HCT116 (cell line): ENCODE measurements at regions not wholly inside any gene's neighbourhood (a gene's known extent, or its start where the extent isn't known, plus 50 kb on each side); places are given as distances from the start of the nearest gene placed in this dataset.

Experiments used
- ATAC-seq: fragments of 200-7000 bp; cut with Tn5 transposase; 2 replicates; pipeline ENCODE4 v1.9.1; 2020; ENCODE audit warnings: mild to moderate bottlenecking, moderate library complexity
- BruUV-seq: library from RNA; stranded (reverse); fragments of 400-500 nt; replicated peaks from 2 replicates; lab custom pipeline; 2021; lab: Mats Ljungman, UMichigan
- CTCF ChIA-PET: fragments of 300-600 bp; sonication (Branson Sonifier 250); formaldehyde crosslinking; loops from one replicate; lab custom pipeline; 2021; ENCODE audit warnings: antibody characterized with exemption; lab: Charles Lee
- POLR2A ChIA-PET: fragments of 300-600, 350-600 bp; sonication (Branson Sonifier 250); formaldehyde crosslinking; loops from one replicate; lab custom pipeline; 2021; ENCODE audit warnings: antibody characterized with exemption; lab: Charles Lee
- RAD21 ChIA-PET, 2 experiments: fragments of 300-600 bp; sonication (Branson Sonifier 250); formaldehyde crosslinking; loops; one replicate each; lab custom pipeline; 2023; ENCODE audit warnings: low total read pairs in 2 of 2; ENCODE audit not compliant: uncharacterized antibody in 2 of 2, unreplicated experiment in 2 of 2, low non-redundant PET in 1 of 2; lab: Charles Lee
- DNase-seq: peaks from one replicate; pipeline ENCODE4 v3.0.0-alpha.2; 2010; ENCODE audit warnings: low read depth, low spot score
- H2AFZ ChIP-seq: fragments of 200-600 bp; shearing (Covaris generic), sonication (generic); 2 replicates; pipeline ENCODE4 v1.6.1; 2017; ENCODE audit warnings: low read depth, mixed run types, mixed read lengths, antibody characterized with exemption, low read length; ENCODE audit not compliant: poor library complexity, severe bottlenecking
- H3K27ac ChIP-seq: 2 replicates; pipeline ENCODE4 v1.5.1; 2012; ENCODE audit warnings: low read depth, low read length
- H3K27me3 ChIP-seq: fragments of 200-600 bp; sonication (generic); 2 replicates; pipeline ENCODE4 v1.6.1; 2016; ENCODE audit warnings: mixed run types, low read length, mixed read lengths; ENCODE audit not compliant: insufficient read depth
- H3K36me3 ChIP-seq, 2 experiments: fragments of 200-500 bp in 1 of 2; fragments of 200-600 bp in 1 of 2; sonication (Bioruptor generic) in 1 of 2; sonication (generic) in 1 of 2; 2 replicates each; pipeline versions ENCODE4 v1.5.1 to v1.6.1; 2014 to 2016; ENCODE audit warnings: low read length in 2 of 2, inconsistent platforms in 1 of 2, mixed read lengths in 1 of 2, mixed run types in 1 of 2; ENCODE audit not compliant: insufficient read depth in 2 of 2, control insufficient read depth in 1 of 2
- H3K4me1 ChIP-seq, 2 experiments: fragments of 200-600 bp in 1 of 2; sonication (generic) in 1 of 2; 2 replicates each; pipeline versions ENCODE4 v1.5.1 to v1.6.1; 2012 to 2017; ENCODE audit warnings: low read length in 2 of 2, inconsistent platforms in 1 of 2, mild to moderate bottlenecking in 1 of 2, mixed read lengths in 1 of 2, mixed run types in 1 of 2, moderate library complexity in 1 of 2; ENCODE audit not compliant: insufficient read depth in 2 of 2, control insufficient read depth in 1 of 2
- H3K4me2 ChIP-seq: fragments of 200-600 bp; sonication (generic); 2 replicates; pipeline ENCODE4 v1.6.1; 2017; ENCODE audit warnings: mixed run types, low read length, mixed read lengths
- H3K4me3 ChIP-seq, 2 experiments: fragments of 200-600 bp in 1 of 2; sonication (generic) in 1 of 2; replicated peaks in 1 of 2; 2 replicates each; pipeline ENCODE4 v1.5.1; 2011 to 2016; ENCODE audit warnings: low read length in 2 of 2, control low read depth in 1 of 2, low read depth in 1 of 2, mild to moderate bottlenecking in 1 of 2, mixed read lengths in 1 of 2, mixed run types in 1 of 2
- H3K79me2 ChIP-seq: fragments of 200-600 bp; sonication (generic); 2 replicates; pipeline ENCODE4 v1.6.1; 2017; ENCODE audit warnings: mild to moderate bottlenecking, mixed run types, low read length, moderate library complexity, mixed read lengths; ENCODE audit not compliant: insufficient read depth
- H3K9ac ChIP-seq: fragments of 200-600 bp; sonication (generic); 2 replicates; pipeline ENCODE4 v1.6.1; 2016; ENCODE audit warnings: low read length, mixed read lengths
- H3K9me2 ChIP-seq: fragments of 200-600 bp; sonication (generic), shearing (Covaris generic); 2 replicates; pipeline ENCODE4 v1.6.1; 2017; ENCODE audit warnings: mixed run types, mild to moderate bottlenecking, moderate library complexity; ENCODE audit not compliant: insufficient read depth
- H3K9me3 ChIP-seq, 2 experiments: fragments of 200-500 bp in 1 of 2; fragments of 200-600 bp in 1 of 2; sonication (Bioruptor generic) in 1 of 2; sonication (generic) in 1 of 2; 2 replicates each; pipeline ENCODE4 v1.6.1; 2014 to 2017; ENCODE audit warnings: low read length in 2 of 2, mixed read lengths in 2 of 2, inconsistent platforms in 1 of 2, low read depth in 1 of 2, mild to moderate bottlenecking in 1 of 2, mixed run types in 1 of 2, moderate library complexity in 1 of 2; ENCODE audit not compliant: control insufficient read depth in 1 of 2, insufficient read depth in 1 of 2
- H4K20me1 ChIP-seq: fragments of 200-600 bp; sonication (generic), shearing (Covaris generic); 2 replicates; pipeline ENCODE4 v1.6.1; 2017; ENCODE audit warnings: mixed run types, mild to moderate bottlenecking, moderate library complexity; ENCODE audit not compliant: insufficient read depth
- ATF3 ChIP-seq: IDR thresholded peaks from 2 replicates; pipeline ENCODE4 v1.6.1; 2012
- EGR1 ChIP-seq: IDR thresholded peaks from 2 replicates; pipeline ENCODE4 v1.6.1; 2012; ENCODE audit warnings: low read depth
- ELF1 ChIP-seq: IDR thresholded peaks from 2 replicates; pipeline ENCODE4 v1.6.1; 2012; ENCODE audit warnings: low read depth, borderline replicate concordance
- EZH2 ChIP-seq: fragments of 200-600 bp; sonication (generic); IDR thresholded peaks from 2 replicates; pipeline ENCODE4 v1.6.1; 2017; ENCODE audit warnings: antibody characterized with exemption, mixed run types
- EZH2phosphoT487 ChIP-seq: fragments of 200-600 bp; IDR thresholded peaks from 2 replicates; pipeline ENCODE4 v1.6.1; 2018; ENCODE audit warnings: antibody characterized with exemption, borderline replicate concordance
- FOSL1 ChIP-seq: IDR thresholded peaks from 2 replicates; pipeline ENCODE4 v1.6.1; 2012; ENCODE audit warnings: low read depth
- JUND ChIP-seq: IDR thresholded peaks from 2 replicates; pipeline ENCODE4 v1.6.1; 2012
- POLR2A ChIP-seq: IDR thresholded peaks from 2 replicates; pipeline ENCODE4 v1.7.0; 2011; ENCODE audit warnings: borderline replicate concordance; ENCODE audit not compliant: insufficient read depth, insufficient read length; ENCODE audit errors: extremely low read depth
- POLR2AphosphoS5 ChIP-seq: IDR thresholded peaks from 2 replicates; pipeline ENCODE4 v1.6.1; 2011; ENCODE audit warnings: mild to moderate bottlenecking, low read depth, low read length, moderate library complexity
- SIN3A ChIP-seq: IDR thresholded peaks from 2 replicates; pipeline ENCODE4 v1.6.1; 2012; ENCODE audit warnings: low read depth
- SP1 ChIP-seq: IDR thresholded peaks from 2 replicates; pipeline ENCODE4 v1.6.1; 2012; ENCODE audit warnings: low read depth
- SRF ChIP-seq: IDR thresholded peaks from 2 replicates; pipeline ENCODE4 v1.6.1; 2012; ENCODE audit warnings: low read depth
- TCF7L2 ChIP-seq: IDR thresholded peaks from 2 replicates; pipeline ENCODE4 v1.7.0; 2011; ENCODE audit warnings: borderline replicate concordance, inconsistent platforms; ENCODE audit not compliant: insufficient read depth, insufficient read length; ENCODE audit errors: extremely low read depth
- YY1 ChIP-seq: IDR thresholded peaks from 2 replicates; pipeline ENCODE4 v1.6.1; 2011; ENCODE audit warnings: low read length, low read depth, moderate library complexity, mild to moderate bottlenecking; ENCODE audit not compliant: insufficient replicate concordance; ENCODE audit errors: extremely low read depth
- ZNF274 ChIP-seq: fragments of 200-500 bp; sonication (Bioruptor generic); IDR thresholded peaks from 2 replicates; pipeline ENCODE4 v1.6.1; 2014; ENCODE audit warnings: mild to moderate bottlenecking, low read depth, low read length, inconsistent platforms
- intact Hi-C: fragments of 100-400 bp; cut with micrococcal nuclease; formaldehyde crosslinking; loops from 2 replicates; pipeline ENCODE4 v1.10.0; 2022
- TF ChIP-seq, protein P1 (sequence below): IDR thresholded peaks from 2 replicates; pipeline ENCODE4 v1.6.1; 2012
- TF ChIP-seq, protein P2 (sequence below): IDR thresholded peaks from 2 replicates; pipeline ENCODE4 v1.6.1; 2011; ENCODE audit warnings: mild to moderate bottlenecking, low read length, moderate library complexity; ENCODE audit not compliant: insufficient replicate concordance; ENCODE audit errors: extremely low read depth
- TF ChIP-seq, protein P3 (sequence below): IDR thresholded peaks from 2 replicates; pipeline ENCODE4 v1.6.1; 2012; ENCODE audit warnings: low read depth

GRCh38 chr11:71065841-71066240 lies 186.5 kb downstream of the SHANK2 start:
- ChIA-PET POLR2A (no interaction called here), RAD21 (no interaction called here), CTCF (no interaction called here)
- BruUV-seq: no TSS peak
- DNase-seq: no peak
- Histone ChIP-seq H3K9me2 (no peaks in the 10 kb centered on the region), H3K4me3 (no peak overlapping the region), H2AFZ (no peak overlapping the region), H3K27ac (no peak overlapping the region), H3K27me3 (no peaks in the 10 kb centered on the region), H4K20me1 (no peaks in the 10 kb centered on the region), H3K4me2 (no peak overlapping the region), H3K4me1 (no peaks in the 10 kb centered on the region), H3K79me2 (no peaks in the 10 kb centered on the region), H3K36me3 (no peaks in the 10 kb centered on the region), H3K9ac (no peak overlapping the region), H3K9me3 (no peaks in the 10 kb centered on the region; a peak in 1 of 4 replicates)
- intact Hi-C loops: no loop called here
- ATAC-seq: no peak
- TF ChIP-seq YY1 (no peak), ZNF274 (no peak), SIN3A (no peak), ELF1 (no peak), ATF3 (no peak), EZH2 (no peak), SP1 (no peak), JUND (no peak), POLR2A (no peak), EGR1 (no peak), EZH2phosphoT487 (no peak), POLR2AphosphoS5 (no peak), TCF7L2 (no peak), FOSL1 (no peak), SRF (no peak)
- TF ChIP-seq, protein P1, sequence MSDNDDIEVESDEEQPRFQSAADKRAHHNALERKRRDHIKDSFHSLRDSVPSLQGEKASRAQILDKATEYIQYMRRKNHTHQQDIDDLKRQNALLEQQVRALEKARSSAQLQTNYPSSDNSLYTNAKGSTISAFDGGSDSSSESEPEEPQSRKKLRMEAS: no peak
- TF ChIP-seq, protein P2, sequence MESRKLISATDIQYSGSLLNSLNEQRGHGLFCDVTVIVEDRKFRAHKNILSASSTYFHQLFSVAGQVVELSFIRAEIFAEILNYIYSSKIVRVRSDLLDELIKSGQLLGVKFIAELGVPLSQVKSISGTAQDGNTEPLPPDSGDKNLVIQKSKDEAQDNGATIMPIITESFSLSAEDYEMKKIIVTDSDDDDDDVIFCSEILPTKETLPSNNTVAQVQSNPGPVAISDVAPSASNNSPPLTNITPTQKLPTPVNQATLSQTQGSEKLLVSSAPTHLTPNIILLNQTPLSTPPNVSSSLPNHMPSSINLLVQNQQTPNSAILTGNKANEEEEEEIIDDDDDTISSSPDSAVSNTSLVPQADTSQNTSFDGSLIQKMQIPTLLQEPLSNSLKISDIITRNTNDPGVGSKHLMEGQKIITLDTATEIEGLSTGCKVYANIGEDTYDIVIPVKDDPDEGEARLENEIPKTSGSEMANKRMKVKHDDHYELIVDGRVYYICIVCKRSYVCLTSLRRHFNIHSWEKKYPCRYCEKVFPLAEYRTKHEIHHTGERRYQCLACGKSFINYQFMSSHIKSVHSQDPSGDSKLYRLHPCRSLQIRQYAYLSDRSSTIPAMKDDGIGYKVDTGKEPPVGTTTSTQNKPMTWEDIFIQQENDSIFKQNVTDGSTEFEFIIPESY: no peak
- TF ChIP-seq, protein P3, sequence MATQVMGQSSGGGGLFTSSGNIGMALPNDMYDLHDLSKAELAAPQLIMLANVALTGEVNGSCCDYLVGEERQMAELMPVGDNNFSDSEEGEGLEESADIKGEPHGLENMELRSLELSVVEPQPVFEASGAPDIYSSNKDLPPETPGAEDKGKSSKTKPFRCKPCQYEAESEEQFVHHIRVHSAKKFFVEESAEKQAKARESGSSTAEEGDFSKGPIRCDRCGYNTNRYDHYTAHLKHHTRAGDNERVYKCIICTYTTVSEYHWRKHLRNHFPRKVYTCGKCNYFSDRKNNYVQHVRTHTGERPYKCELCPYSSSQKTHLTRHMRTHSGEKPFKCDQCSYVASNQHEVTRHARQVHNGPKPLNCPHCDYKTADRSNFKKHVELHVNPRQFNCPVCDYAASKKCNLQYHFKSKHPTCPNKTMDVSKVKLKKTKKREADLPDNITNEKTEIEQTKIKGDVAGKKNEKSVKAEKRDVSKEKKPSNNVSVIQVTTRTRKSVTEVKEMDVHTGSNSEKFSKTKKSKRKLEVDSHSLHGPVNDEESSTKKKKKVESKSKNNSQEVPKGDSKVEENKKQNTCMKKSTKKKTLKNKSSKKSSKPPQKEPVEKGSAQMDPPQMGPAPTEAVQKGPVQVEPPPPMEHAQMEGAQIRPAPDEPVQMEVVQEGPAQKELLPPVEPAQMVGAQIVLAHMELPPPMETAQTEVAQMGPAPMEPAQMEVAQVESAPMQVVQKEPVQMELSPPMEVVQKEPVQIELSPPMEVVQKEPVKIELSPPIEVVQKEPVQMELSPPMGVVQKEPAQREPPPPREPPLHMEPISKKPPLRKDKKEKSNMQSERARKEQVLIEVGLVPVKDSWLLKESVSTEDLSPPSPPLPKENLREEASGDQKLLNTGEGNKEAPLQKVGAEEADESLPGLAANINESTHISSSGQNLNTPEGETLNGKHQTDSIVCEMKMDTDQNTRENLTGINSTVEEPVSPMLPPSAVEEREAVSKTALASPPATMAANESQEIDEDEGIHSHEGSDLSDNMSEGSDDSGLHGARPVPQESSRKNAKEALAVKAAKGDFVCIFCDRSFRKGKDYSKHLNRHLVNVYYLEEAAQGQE: no peak
